Activated CD4-positive, alpha-beta T cell treated with anti-CD3 and anti-CD28 coated beads, Interleukin-2, Interleukin-6, amounts not matched to agents 100 ng/mL and 50 ng/mL, durations not matched to agents 16 hours and 8 hours (primary cell): ENCODE measurements at regions not wholly inside any gene's neighbourhood (a gene's known extent, or its start where the extent isn't known, plus 50 kb on each side); places are given as distances from the start of the nearest gene placed in this dataset.
A peak's percentile ranks its signal among the peaks of the same experiment; 100 is the strongest.

Experiments
- DNase-seq: peaks from one replicate; pipeline ENCODE4 v3.0.0-alpha.2; 2020

GRCh38 chr10:123952099-123952498 is 60.5 kb upstream of the CPXM2 start:
- no peak for DNase-seq

DNA sequence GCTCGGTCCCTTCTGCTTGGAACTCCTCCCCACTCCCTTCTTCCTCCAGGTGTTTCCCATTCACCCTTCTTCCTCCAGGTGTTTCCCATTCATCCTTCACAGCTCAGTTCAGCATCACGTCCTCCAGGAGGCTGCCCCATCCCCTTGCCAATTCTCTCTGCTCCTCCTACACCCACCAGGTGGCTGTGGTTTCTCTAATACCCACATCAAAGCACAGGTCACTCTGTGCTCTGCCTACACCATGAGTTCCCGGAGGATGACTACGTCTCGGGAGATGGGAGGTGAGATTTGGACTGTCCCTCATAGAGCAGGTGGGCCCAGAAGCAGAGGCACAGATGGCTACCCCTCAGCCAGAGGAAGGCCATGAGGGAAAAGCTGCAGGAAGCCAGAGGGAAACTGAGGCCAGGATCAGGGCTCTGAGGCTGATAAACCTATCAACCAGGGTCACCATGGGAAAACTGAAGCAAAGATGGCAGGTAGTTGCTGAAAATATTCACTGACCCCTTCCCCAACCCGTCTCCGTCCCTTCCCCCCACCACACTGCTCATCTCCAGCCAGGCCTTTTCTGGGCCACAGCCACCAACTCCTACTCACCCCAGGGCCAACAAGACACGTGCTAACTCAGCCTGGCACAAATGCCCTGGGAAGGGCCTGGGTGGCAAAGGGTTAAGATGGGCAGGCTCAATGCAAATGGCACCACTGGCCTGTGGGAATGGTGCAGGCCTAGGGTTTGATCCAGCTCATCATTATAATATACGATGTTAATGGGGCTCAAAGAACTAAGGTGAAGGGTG is 56.6 kb upstream of the CPXM2 start:
- DNase-seq: no peak

- peak; percentile 11 for DNase-seq
Measured at GRCh38 chr10:123945325-123945920, 53.8 kb upstream of the CPXM2 start.

- no peak for DNase-seq
Measured at GRCh38 chr10:123944661-123945060, 53.1 kb upstream of the CPXM2 start.

DNA sequence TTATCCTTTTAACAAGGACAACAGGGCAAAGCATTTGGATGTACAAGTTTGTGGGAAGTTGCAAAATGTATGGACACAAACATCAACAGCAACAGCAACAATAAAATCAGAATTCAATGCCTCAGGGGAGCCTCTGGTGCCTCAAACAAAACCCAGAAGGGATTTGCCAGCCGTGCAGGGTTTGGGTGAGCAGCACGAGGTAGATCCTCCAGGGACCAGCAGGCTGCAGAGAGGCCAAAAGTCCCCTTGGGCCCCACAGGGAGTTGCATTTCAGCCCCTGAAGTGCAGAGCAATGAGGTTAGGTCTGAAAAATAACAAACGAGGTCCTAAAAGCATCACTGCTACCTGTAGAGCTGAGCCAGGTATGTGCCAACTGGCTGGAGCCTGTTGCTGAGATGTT is 51.7 kb upstream of the CPXM2 start:
- no peak for DNase-seq

DNA sequence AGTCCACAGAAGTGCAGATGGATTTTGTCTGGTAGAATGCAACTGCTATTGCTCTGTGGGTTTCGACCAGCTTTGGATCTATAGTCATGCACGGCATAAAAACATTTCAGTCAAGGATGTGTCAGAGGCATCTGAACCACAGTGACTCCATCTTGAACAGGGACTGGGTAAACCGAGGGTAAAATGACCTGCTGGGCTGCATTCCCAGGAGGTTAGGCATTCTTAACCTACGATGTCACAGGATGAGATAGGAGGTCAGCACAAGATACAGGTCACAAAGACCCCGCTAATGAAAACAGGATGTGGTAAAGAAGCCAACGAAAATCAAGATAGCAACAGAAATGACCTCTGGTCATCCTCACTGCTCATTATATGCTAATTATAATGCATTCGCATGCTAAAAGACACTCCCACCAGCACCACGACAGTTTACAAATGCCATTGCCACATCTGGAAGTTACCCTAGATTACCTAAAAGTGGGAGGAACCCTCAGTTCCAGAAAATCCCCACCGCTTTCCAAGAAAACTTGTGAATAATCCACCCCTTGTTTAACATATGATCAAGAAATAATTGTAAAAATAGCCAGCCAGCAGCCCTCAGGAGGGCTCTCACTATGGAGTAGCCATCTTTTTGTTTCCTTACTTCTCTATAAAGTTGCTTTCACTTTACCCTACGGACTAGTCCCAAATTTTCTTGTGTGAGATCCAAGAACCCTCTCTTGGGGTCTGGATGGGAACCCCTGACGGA is 50.7 kb upstream of the CPXM2 start:
- DNase-seq: no peak
